ENCODE measurements at regions not wholly inside any gene's neighbourhood (a gene's known extent, or its start where the extent isn't known, plus 50 kb on each side); places are given as distances from the start of the nearest gene placed in this dataset.

DNA sequence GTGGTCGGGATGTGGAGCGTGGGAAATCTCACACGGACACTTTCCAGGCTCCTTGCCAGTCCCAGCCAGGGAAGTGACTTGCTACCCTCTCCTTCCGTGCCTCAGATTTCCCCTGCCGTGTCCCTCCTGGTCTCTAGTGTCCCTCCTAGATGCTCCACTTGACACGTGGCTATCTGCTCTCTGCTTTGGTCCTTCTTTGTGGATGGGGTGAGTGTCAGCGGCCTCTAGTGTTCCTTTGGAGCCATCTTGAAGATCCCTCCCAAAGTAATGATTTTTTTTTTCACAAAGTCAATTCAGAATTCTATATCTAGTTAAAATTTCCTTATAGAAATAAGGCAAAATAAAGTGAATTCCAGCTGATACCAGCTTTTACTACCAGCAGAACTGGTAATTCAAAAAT is 117.7 kb downstream of the MRPL36 start:
- ATAC-seq (no peak), DNase-seq (no peak)
- Histone ChIP-seq H3K4me1 (ENCODE audit: control insufficient read depth, insufficient read depth, low read length) (no peaks in the 10 kb centered on the region), H3K27ac (ENCODE audit: low read length) (no peak overlapping the region), H3K9me3 (ENCODE audit: control insufficient read depth, low read length) (no peaks in the 10 kb centered on the region), H3K27me3 (ENCODE audit: control insufficient read depth, insufficient read depth) (no peaks in the 10 kb centered on the region), H3K4me3 (ENCODE audit: low read length) (no peak overlapping the region)
- WGBS = 51% methylated on average over 7 of the region's 7 CpGs
- intact Hi-C loops (cut with DNase I) = no loop called here

DNA sequence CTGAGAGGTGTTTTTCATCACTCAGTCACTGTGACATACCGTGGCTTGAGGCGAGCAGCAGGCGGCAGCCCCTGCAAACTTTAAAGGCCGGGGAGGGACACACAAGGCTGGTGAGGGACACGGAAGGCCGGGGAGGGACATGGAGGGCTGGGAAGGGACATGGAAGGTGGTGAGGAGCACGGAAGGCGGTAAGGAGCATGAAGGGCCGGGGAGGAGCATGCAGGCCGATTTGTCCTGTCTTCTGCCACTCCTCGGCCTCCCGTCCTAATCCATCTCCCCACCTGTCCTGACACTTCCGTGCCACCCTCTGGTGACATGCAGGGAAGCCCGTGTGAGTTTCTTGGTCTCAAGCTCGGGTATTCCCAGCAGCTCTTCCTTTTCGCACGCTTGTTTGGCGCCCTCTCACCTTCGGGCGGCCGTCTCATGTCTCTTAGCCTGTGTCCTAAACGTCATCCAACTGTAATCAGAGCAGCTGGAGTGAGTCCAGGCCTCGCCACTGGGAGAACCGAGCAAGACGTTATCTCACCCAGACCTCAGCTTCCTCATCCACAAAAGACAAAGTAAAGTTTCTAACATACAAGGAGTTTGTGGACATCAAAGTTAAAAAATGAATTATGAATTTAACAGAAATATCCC is 126.5 kb downstream of the MRPL36 start:
- ATAC-seq (peak in 1 of 2 donors; percentile 28), DNase-seq (no peak)
- intact Hi-C loops (cut with DNase I) = no loop called here
- no peaks in the 10 kb centered on the region for H3K4me1 ChIP-seq (ENCODE audit: control insufficient read depth, insufficient read depth, low read length)
- H3K27me3 ChIP-seq (ENCODE audit: control insufficient read depth, insufficient read depth) = no peaks in the 10 kb centered on the region
- no peak overlapping the region for H3K27ac ChIP-seq (ENCODE audit: low read length)
- peaks cover 5% of the 10 kb centered on the region for H3K9me3 ChIP-seq (ENCODE audit: control insufficient read depth, low read length)
- WGBS = 20% methylated on average over 25 of the region's 25 CpGs
- no peak overlapping the region for H3K4me3 ChIP-seq (ENCODE audit: low read length)

DNA sequence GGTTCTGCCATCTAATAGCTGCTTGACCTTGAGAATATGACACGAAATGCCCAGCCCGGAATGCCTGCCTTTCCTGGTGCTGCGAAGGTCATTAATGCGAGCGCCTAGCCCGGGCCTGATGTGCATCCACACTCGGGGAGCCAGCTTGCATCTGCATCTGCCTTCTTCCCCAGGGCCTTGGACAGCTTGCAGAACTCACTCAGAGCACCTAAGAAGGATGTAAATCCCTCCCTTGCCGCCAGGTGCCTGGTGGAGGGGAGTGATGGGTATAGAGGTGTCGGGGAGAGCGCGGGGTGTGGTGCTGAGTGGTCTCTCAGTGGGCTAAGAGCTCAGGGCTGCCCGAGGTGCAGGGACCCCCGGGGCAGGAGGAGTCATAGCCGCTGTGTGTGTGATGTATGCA is 127.2 kb downstream of the MRPL36 start:
- 59% methylated on average over 14 of the region's 14 CpGs for WGBS
- Histone ChIP-seq H3K4me1 (ENCODE audit: control insufficient read depth, insufficient read depth, low read length) (no peaks in the 10 kb centered on the region), H3K4me3 (ENCODE audit: low read length) (no peak overlapping the region), H3K27me3 (ENCODE audit: control insufficient read depth, insufficient read depth) (no peaks in the 10 kb centered on the region), H3K27ac (ENCODE audit: low read length) (no peak overlapping the region), H3K9me3 (ENCODE audit: control insufficient read depth, low read length) (peaks cover 5% of the 10 kb centered on the region)
- DNase-seq (no peak), ATAC-seq (no peak)
- intact Hi-C loops (cut with DNase I) = no loop called here

DNA sequence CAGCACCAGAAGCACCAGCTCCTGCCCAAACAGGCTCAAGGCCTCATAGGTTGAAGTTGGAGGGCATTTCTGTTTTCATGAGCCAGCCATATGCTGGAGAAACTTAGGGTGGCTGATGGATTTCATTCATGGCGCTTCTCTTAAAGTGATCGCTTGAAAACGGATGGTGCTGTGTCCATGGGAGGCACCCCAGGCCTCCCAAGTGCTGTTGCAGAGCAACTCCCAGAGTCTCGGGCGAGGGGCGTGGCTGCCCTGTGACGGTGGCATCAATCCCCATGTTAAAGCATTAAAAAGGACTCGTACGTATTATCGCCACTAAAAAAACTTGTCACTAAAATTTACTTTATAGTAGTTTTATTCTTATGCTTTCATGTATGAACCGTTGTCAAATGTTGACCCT is 128.3 kb downstream of the MRPL36 start:
- Histone ChIP-seq H3K4me1 (ENCODE audit: control insufficient read depth, insufficient read depth, low read length) (no peaks in the 10 kb centered on the region), H3K9me3 (ENCODE audit: control insufficient read depth, low read length) (peaks cover 5% of the 10 kb centered on the region), H3K27me3 (ENCODE audit: control insufficient read depth, insufficient read depth) (no peaks in the 10 kb centered on the region), H3K4me3 (ENCODE audit: low read length) (no peak overlapping the region), H3K27ac (ENCODE audit: low read length) (no peak overlapping the region)
- DNase-seq (no peak), ATAC-seq (no peak)
- 81% methylated on average over 11 of the region's 11 CpGs for WGBS
- intact Hi-C loops (cut with DNase I) = no loop called here

DNA sequence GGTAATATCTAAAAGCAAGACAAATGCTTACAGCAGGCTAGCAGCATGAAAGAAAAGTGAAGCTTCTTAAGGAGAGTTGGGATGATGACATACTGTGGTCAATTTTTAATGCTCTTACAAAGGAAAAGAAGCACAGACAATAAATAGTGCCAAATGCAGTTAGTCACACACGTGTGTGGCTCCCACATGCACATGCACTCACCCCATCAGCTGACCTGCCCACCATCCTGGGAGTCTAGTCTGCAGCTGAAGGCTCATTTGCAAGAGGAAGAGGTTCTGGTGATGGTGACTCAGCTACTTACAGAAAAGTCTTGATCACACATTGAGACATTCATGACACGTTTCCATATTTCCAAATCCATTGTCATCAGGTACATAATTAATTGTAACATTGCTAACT is 129.3 kb downstream of the MRPL36 start:
- DNase-seq (no peak), ATAC-seq (no peak)
- Histone ChIP-seq H3K4me1 (ENCODE audit: control insufficient read depth, insufficient read depth, low read length) (no peaks in the 10 kb centered on the region), H3K27me3 (ENCODE audit: control insufficient read depth, insufficient read depth) (no peaks in the 10 kb centered on the region), H3K9me3 (ENCODE audit: control insufficient read depth, low read length) (peaks cover 5% of the 10 kb centered on the region), H3K4me3 (ENCODE audit: low read length) (no peak overlapping the region), H3K27ac (ENCODE audit: low read length) (no peak overlapping the region)
- intact Hi-C loops (cut with DNase I) = no loop called here
- WGBS = 58% methylated on average over 2 of the region's 2 CpGs

DNA sequence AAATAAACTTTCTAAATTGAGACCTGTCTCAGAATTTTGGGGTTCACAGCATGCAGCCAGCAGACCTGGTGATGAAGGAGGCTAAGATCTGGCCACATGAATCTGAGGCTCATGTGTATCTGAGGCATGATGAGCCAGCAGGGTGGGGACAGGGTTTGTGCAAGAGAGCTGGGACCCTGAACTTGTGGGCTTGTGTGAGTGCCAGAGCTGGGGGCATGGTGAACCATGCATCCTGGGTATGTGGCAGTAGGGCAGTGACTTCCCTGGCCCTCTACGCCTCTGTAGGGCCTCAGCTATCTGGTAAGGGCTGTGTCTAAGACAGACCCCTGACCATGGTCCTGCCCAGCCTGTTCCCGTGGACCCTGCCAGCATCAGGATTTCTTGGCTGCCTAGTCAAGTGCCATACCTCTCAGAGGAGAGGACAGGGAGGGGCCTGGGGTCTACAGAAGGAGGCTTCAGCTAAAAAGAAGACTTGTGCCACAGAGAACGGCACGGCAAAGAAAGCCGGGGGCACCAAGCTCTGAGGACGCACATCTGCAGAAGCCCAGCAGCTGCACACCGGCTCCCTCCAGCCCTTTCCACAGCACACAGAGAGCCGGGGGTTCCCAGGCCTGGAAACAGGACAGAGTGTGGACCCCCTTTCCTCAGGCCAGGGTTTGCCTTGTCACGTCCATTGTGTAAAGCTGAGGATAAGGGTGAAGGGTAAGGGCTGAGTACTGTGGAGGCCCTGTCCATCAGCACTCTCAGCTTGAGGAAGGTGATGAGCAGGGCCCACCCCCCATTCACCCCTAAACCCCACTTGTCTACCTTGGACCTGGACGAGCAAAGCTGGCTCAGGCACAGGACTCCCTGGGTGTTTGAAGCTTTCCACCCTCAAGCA is 130.1 kb downstream of the MRPL36 start:
- ATAC-seq (no peak), DNase-seq (no peak)
- H3K27ac ChIP-seq (ENCODE audit: low read length) = no peak overlapping the region
- H3K9me3 ChIP-seq (ENCODE audit: control insufficient read depth, low read length) = peaks cover 3% of the 10 kb centered on the region
- intact Hi-C loops (cut with DNase I) = no loop called here
- no peak overlapping the region for H3K4me3 ChIP-seq (ENCODE audit: low read length)
- H3K4me1 ChIP-seq (ENCODE audit: control insufficient read depth, insufficient read depth, low read length) = no peaks in the 10 kb centered on the region
- 75% methylated on average over 10 of the region's 10 CpGs for WGBS
- H3K27me3 ChIP-seq (ENCODE audit: control insufficient read depth, insufficient read depth) = no peaks in the 10 kb centered on the region

DNA sequence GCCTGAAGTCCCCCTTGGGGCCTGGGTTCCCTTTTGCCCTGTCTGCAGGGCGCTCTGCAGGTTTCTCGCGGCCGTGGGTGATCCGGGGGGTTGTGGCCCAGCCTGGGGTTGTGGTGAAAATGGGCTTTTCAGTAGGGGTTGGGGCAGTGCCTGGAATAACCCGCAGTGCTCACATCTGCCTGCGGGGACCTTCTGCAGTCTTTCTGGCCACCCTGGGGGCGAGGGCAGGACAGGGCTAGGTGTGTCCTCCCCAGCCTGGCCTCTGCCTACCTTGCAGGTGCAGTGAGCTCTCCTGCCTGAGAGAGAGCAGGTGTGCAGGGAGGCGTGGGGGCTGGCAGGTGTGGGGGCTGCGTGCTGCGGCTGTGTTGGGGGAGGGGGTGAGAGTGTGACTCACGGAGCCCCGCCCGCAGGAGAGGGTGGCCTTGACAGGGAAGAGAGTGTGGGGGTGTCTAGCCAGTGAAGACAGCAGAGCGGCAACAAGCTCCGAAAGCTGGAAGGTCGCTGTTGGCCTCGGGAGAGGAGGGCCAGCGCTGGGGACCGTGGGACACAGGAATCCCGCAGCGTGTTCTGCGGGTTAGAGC is 131.4 kb downstream of the MRPL36 start:
- WGBS = 20% methylated on average over 23 of the region's 23 CpGs
- Histone ChIP-seq H3K27me3 (ENCODE audit: control insufficient read depth, insufficient read depth) (no peaks in the 10 kb centered on the region), H3K27ac (ENCODE audit: low read length) (no peak overlapping the region), H3K4me3 (ENCODE audit: low read length) (no peak overlapping the region), H3K9me3 (ENCODE audit: control insufficient read depth, low read length) (peaks cover 3% of the 10 kb centered on the region), H3K4me1 (ENCODE audit: control insufficient read depth, insufficient read depth, low read length) (no peaks in the 10 kb centered on the region)
- intact Hi-C loops (cut with DNase I) = no loop called here
- DNase-seq = no peak
- peak; percentile 15 to 28 for ATAC-seq

DNA sequence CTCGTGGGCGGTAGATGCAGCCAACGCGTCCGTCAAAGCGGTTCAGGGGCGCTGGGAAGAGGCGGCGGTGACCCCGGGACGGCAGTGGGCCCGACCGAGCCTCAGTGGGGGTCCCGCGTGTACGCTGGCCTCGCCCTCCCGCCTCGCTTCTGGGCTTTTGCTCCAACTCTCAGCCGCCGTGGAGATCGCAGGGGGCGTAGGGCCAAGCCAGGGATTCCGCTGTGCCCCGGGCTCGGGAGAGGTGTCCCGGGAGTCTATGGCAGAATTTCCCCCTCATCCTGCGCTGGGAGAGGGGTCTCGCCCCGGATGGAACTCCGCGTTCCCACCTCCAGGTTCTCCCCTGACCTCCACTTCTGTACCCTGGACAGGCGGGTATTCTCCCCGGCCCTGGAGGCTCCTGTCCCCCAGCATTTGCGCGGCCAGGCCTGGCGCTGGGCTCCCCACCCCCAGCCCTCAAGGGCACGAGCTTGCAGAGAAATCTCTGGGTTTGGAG is 131.9 kb downstream of the MRPL36 start:
- Histone ChIP-seq H3K9me3 (ENCODE audit: control insufficient read depth, low read length) (peaks cover 3% of the 10 kb centered on the region), H3K27ac (ENCODE audit: low read length) (no peak overlapping the region), H3K4me1 (ENCODE audit: control insufficient read depth, insufficient read depth, low read length) (no peaks in the 10 kb centered on the region), H3K27me3 (ENCODE audit: control insufficient read depth, insufficient read depth) (no peaks in the 10 kb centered on the region), H3K4me3 (ENCODE audit: low read length) (peak overlapping the region; percentile 41)
- intact Hi-C loops (cut with DNase I) = no loop called here
- 3% methylated on average over 36 of the region's 38 CpGs for WGBS
- ATAC-seq (no peak), DNase-seq (no peak)

DNA sequence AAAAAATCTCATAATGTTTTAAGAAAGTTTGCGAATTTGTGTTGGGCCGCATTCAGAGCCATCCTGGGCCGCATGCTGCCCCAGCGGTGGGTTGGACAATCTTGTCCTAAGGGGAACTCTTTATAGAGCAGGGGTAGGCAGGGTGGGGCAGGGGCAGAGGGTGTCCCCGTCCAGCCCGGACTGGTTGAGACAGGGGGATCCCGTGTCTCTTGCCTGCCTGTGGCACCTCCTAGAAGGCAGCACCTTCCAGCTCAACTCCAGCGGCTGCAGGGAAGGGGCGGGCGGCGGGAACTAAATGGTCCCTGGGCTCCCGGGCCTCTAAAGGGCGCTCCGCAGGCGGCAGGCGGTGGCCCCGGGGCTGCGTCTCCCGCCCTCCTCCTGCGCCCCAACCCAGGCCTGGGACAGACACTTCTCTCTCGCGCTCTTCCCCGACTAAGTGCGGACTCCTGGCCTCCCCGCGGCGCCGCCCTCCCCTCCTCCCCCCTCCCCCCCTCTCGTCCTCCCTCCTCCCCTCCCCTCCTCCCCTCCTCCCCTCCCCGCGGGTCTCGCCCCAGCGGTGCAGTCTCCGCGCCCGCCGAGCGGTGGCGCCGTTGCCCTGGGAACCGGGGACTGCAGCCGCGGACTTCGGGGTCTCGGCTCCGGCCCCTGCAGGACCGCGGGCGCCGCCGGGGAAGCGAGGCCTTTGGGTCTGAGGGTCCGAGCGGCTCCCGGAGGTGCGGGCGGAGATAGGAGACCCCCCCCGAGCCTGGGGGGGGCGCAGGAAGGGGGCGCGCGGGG is 132.6 kb downstream of the MRPL36 start:
- H3K27me3 ChIP-seq (ENCODE audit: control insufficient read depth, insufficient read depth) = no peaks in the 10 kb centered on the region
- 6% methylated on average over 47 of the region's 62 CpGs for WGBS
- DNase-seq (peak in 1 of 3 donors; percentile 64), ATAC-seq (peak; percentile 28 to 36)
- no peaks in the 10 kb centered on the region for H3K4me1 ChIP-seq (ENCODE audit: control insufficient read depth, insufficient read depth, low read length)
- H3K9me3 ChIP-seq (ENCODE audit: control insufficient read depth, low read length) = peaks cover 3% of the 10 kb centered on the region
- intact Hi-C loops (cut with DNase I) = no loop called here
- H3K27ac ChIP-seq (ENCODE audit: low read length) = no peak overlapping the region
- H3K4me3 ChIP-seq (ENCODE audit: low read length) = peak overlapping the region; percentile 41

DNA sequence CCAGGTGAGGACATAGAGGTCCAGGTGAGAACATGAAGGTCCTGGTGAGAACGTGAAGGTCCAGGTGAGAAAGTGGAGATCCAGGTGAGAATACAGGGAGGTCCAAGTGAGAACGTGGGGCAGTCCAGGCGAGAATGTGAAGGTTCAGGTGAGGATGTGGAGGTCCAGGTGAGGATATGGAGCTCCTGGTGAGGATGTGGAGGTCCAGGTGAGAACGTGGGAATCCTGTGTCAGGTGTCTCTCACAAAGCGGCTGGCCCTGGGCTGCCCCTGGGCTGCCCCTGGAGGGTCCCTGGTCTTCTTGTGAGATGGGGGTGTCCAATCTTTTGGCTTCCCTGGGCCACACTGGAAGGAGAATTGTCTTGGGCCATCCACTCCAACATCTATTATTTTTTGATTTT is 133.4 kb downstream of the MRPL36 start:
- Histone ChIP-seq H3K9me3 (ENCODE audit: control insufficient read depth, low read length) (peaks cover 3% of the 10 kb centered on the region), H3K27ac (ENCODE audit: low read length) (no peak overlapping the region), H3K27me3 (ENCODE audit: control insufficient read depth, insufficient read depth) (no peaks in the 10 kb centered on the region), H3K4me1 (ENCODE audit: control insufficient read depth, insufficient read depth, low read length) (no peaks in the 10 kb centered on the region), H3K4me3 (ENCODE audit: low read length) (no peak overlapping the region)
- ATAC-seq (no peak), DNase-seq (no peak)
- intact Hi-C loops (cut with DNase I) = no loop called here
- 88% methylated on average over 5 of the region's 5 CpGs for WGBS
